Prostate gland (tissue), 2 donors: ENCODE measurements at regions not wholly inside any gene's neighbourhood (a gene's known extent, or its start where the extent isn't known, plus 50 kb on each side); places are given as distances from the start of the nearest gene placed in this dataset.

Experiments used
- POLR2A ChIP-seq: fragments of 450-650 bp; IDR thresholded peaks from one replicate; pipeline ENCODE4 v1.6.1; 2016; ENCODE audit warnings: antibody characterized with exemption, mild to moderate bottlenecking
- POLR2AphosphoS5 ChIP-seq: sonication (generic); formaldehyde crosslinking; IDR thresholded peaks from one replicate; pipeline ENCODE4 v1.6.1; 2017; ENCODE audit warnings: antibody characterized with exemption
- TF ChIP-seq, protein P1 (sequence below), 4 experiments: fragments of 200-600 bp in 2 of 4; fragments of 450-650 bp in 2 of 4; sonication (generic) in 2 of 4; IDR thresholded peaks; 1 replicate in 3 of 4; 2 replicates in 1 of 4; pipeline ENCODE4 v1.5.1; 2016 to 2019; ENCODE audit warnings: antibody characterized with exemption in 4 of 4, mild to moderate bottlenecking in 2 of 4, moderate library complexity in 2 of 4

DNA sequence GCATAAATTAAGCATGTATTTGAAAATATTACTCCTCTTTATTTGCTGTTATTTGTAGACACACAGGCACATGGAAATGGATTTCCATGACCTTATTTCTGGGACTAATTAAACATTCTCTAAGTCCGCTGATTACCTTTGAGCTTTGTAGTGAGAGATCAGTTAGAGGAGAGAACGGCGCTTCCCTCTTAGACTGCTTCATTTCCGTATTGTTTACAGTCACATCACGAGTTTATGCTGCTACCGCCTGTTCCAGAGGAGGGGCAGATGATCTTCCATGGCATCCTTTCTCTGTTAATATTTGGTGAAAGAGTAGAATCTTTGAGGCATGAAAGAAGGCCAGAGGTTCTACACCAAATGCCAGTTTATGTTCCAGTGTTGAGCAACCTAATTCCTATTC is 404.4 kb downstream of the TRIB2 start:
- TF ChIP-seq, protein P1, sequence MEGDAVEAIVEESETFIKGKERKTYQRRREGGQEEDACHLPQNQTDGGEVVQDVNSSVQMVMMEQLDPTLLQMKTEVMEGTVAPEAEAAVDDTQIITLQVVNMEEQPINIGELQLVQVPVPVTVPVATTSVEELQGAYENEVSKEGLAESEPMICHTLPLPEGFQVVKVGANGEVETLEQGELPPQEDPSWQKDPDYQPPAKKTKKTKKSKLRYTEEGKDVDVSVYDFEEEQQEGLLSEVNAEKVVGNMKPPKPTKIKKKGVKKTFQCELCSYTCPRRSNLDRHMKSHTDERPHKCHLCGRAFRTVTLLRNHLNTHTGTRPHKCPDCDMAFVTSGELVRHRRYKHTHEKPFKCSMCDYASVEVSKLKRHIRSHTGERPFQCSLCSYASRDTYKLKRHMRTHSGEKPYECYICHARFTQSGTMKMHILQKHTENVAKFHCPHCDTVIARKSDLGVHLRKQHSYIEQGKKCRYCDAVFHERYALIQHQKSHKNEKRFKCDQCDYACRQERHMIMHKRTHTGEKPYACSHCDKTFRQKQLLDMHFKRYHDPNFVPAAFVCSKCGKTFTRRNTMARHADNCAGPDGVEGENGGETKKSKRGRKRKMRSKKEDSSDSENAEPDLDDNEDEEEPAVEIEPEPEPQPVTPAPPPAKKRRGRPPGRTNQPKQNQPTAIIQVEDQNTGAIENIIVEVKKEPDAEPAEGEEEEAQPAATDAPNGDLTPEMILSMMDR (IDR thresholded peaks at IDR 0.05): no peak
- no peak for TF ChIP-seq POLR2A
- TF ChIP-seq POLR2AphosphoS5: no peak
